AG04450 (cell line): ENCODE measurements at regions not wholly inside any gene's neighbourhood (a gene's known extent, or its start where the extent isn't known, plus 50 kb on each side); places are given as distances from the start of the nearest gene placed in this dataset.

Experiments used
- CTCF ChIA-PET: fragments of 300-600, 350-600 bp; formaldehyde crosslinking; extraction: SDS; loops from one replicate; lab custom pipeline; 2022; ENCODE audit warnings: antibody characterized with exemption, inconsistent platforms; lab: Charles Lee
- POLR2A ChIA-PET: fragments of 350-600 bp; formaldehyde crosslinking; extraction: SDS; loops from one replicate; lab custom pipeline; 2021; ENCODE audit warnings: antibody characterized with exemption, inconsistent platforms; lab: Yijun Ruan, JAX
- DNase-seq: peaks from one replicate; pipeline ENCODE4 v3.0.0-alpha.2; 2011; ENCODE audit warnings: low read depth, low spot score
- H3K27ac ChIP-seq: one replicate; pipeline ENCODE4 v1.5.1; 2012; ENCODE audit warnings: low read depth, low read length, control low read depth
- H3K27me3 ChIP-seq: one replicate; pipeline ENCODE4 v1.6.0; 2012; ENCODE audit warnings: low read length; ENCODE audit not compliant: control insufficient read depth, insufficient read depth
- H3K4me3 ChIP-seq: 2 replicates; pipeline ENCODE4 v1.5.1; 2011; ENCODE audit warnings: mild to moderate bottlenecking, low read depth, low read length, control low read depth
- H3K9me3 ChIP-seq: 2 replicates; pipeline ENCODE4 v1.5.1; 2012; ENCODE audit warnings: low read length; ENCODE audit not compliant: control insufficient read depth, insufficient read depth
- CTCF ChIP-seq: IDR thresholded peaks from 2 replicates; pipeline ENCODE4 v1.5.1; 2011; ENCODE audit warnings: low read depth, low read length, control low read depth, inconsistent platforms

GRCh38 chr6:21398741-21399325, 194.7 kb upstream of the SOX4 start:
- DNase-seq: no peak
- Histone ChIP-seq H3K27me3 (no peaks in the 10 kb centered on the region), H3K27ac (no peak overlapping the region), H3K4me3 (no peak overlapping the region), H3K9me3 (no peaks in the 10 kb centered on the region)
- ChIA-PET POLR2A (no interaction called here), CTCF (no interaction called here)
- no peak for TF ChIP-seq CTCF

- no peak for TF ChIP-seq CTCF
- peak; percentile 16 for DNase-seq
- peak overlapping the region; percentile 21 for H3K27ac ChIP-seq
- POLR2A ChIA-PET: no interaction called here
- H3K9me3 ChIP-seq: no peaks in the 10 kb centered on the region
- no peak overlapping the region for H3K4me3 ChIP-seq
- H3K27me3 ChIP-seq: no peaks in the 10 kb centered on the region
- CTCF ChIA-PET: no interaction called here
These were observed 191.2 kb upstream of the SOX4 start for GRCh38 chr6:21402368-21402767.

GRCh38 chr6:21404577-21404976, 189.0 kb upstream of the SOX4 start:
- DNase-seq: no peak
- no peak for TF ChIP-seq CTCF
- no peaks in the 10 kb centered on the region for H3K27me3 ChIP-seq
- CTCF ChIA-PET: no interaction called here
- H3K9me3 ChIP-seq: no peaks in the 10 kb centered on the region
- H3K4me3 ChIP-seq: no peak overlapping the region
- POLR2A ChIA-PET: no interaction called here
- no peak overlapping the region for H3K27ac ChIP-seq

GRCh38 chr6:21406316-21406715, 187.2 kb upstream of the SOX4 start:
- Histone ChIP-seq H3K9me3 (no peaks in the 10 kb centered on the region), H3K27me3 (no peaks in the 10 kb centered on the region), H3K4me3 (no peak overlapping the region), H3K27ac (no peak overlapping the region)
- POLR2A ChIA-PET: interaction anchor here (0.7 kb wide), 1 partner anchor 478 kb away, joined by 4 read pairs; no protein-coding TSS in a partner anchor
- TF ChIP-seq CTCF: no peak
- no peak for DNase-seq
- CTCF ChIA-PET: no interaction called here

- no peak overlapping the region for H3K4me3 ChIP-seq
- no peak for TF ChIP-seq CTCF
- ChIA-PET CTCF (no interaction called here), POLR2A (no interaction called here)
- no peak for DNase-seq
- H3K27me3 ChIP-seq: no peaks in the 10 kb centered on the region
- H3K27ac ChIP-seq: no peak overlapping the region
- H3K9me3 ChIP-seq: no peaks in the 10 kb centered on the region
These were observed 184.3 kb upstream of the SOX4 start for GRCh38 chr6:21409231-21409630.
